Retinal pigment epithelial cell (primary cell): ENCODE measurements at regions not wholly inside any gene's neighbourhood (a gene's known extent, or its start where the extent isn't known, plus 50 kb on each side); places are given as distances from the start of the nearest gene placed in this dataset.

ENCODE experiments used
- DNase-seq: peaks from one replicate; pipeline ENCODE4 v3.0.0-alpha.2; 2010; ENCODE audit warnings: low read depth
- H3K4me3 ChIP-seq: 2 replicates; pipeline ENCODE4 v1.5.1; 2011; ENCODE audit warnings: mild to moderate bottlenecking, low read length, control low read depth, moderate library complexity
- CTCF ChIP-seq: conservative IDR thresholded peaks from 2 replicates; pipeline ENCODE4 v1.5.1; 2011; ENCODE audit warnings: low read depth, low read length, control low read depth, inconsistent platforms

DNA sequence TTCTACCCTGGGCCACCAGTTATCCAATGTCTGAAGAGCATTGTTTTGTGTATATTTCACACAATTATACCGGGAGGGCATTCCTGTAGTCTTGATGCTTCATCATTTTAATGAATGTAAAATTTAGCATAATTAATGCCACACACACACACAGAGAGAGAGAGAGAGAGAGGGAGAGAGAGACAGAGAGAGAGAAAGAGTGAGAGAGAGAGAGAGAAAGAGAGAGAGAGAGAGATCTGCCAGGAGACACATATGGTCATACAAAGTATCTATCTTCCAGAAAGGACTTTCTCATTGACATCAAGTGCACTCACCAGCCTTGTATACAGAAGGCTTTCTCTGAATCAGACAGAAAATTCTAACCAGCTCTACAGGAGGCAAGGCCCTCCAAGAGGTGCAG, 72.3 kb downstream of the KLF6 start:
- DNase-seq, result no peak
- H3K4me3 ChIP-seq, result no peak overlapping the region
- no peak for TF ChIP-seq CTCF

GRCh38 chr10:3711918-3712317, 73.1 kb downstream of the KLF6 start:
- DNase-seq, result no peak
- no peak for TF ChIP-seq CTCF
- no peak overlapping the region for H3K4me3 ChIP-seq

- no peak for TF ChIP-seq CTCF
- DNase-seq, result no peak
- no peak overlapping the region for H3K4me3 ChIP-seq
Measured at GRCh38 chr10:3710764-3711163, 74.2 kb downstream of the KLF6 start.

DNA sequence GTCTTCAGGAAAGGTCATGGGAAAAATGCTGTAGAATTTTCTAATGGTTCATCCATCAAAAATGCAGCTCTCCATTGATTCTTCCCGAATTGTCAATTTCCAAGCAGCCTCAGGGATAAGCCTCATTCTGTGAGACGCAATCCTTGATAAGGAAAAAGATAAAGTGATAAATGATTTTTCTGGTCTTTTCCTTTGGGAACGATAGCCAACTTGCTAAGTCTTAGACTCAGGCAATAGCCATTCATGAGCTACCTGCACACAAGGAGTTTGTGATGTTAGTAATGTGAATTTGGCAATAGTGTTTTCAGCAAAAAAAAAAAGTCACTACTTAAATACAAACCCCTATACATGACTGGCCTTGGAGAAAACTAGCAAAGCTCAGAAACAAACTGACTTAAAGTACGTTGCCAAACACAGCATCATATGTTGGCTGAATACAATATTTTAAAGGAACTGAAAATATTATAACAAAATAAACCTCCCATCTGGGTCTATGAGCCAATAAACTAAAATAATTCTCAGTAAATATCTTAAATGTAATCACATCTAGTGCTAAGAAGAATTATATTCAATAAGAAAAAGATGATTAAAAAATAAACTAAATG, 75.5 kb downstream of the KLF6 start:
- no peak for DNase-seq
- no peak overlapping the region for H3K4me3 ChIP-seq
- TF ChIP-seq CTCF, result no peak

DNA sequence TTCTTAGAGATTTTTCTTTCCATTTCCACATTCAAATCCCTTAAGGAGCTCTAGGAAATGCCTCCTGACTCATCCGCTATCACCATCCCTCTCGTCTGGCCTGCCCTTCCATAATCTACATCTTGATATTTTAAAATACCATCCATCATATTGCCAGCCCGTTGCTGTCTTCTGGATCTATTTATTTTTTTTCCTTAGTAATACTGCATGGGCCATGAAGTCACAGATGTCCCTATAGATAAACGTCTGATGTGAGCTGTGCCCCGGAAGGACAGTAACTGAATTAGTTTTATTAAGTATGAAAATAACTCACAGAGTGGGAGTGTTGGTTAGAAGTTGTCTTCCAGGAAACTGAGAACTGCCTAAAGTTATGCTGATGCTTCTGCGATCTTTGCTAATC, 76.2 kb downstream of the KLF6 start:
- DNase-seq, result no peak
- TF ChIP-seq CTCF, result no peak
- no peak overlapping the region for H3K4me3 ChIP-seq

- no peak overlapping the region for H3K4me3 ChIP-seq
- TF ChIP-seq CTCF, result no peak
- no peak for DNase-seq
Measured at GRCh38 chr10:3704565-3705325, 80.3 kb downstream of the KLF6 start.

- H3K4me3 ChIP-seq, result no peak overlapping the region
- no peak for DNase-seq
- no peak for TF ChIP-seq CTCF
Measured at GRCh38 chr10:3702569-3702968, 82.4 kb downstream of the KLF6 start.
